ENCODE measurements at regions not wholly inside any gene's neighbourhood (a gene's known extent, or its start where the extent isn't known, plus 50 kb on each side); places are given as distances from the start of the nearest gene placed in this dataset.

GRCh38 chr1:22223176-22223575 lies 80.3 kb upstream of the WNT4 start:
- H3K4me3 ChIP-seq (replicated peaks in 1 of 3; ENCODE audit: insufficient read depth in 1 of 3, low read depth in 1 of 3, low read length in 3 of 3) = no peak overlapping the region
- no peak overlapping the region for H3K9ac ChIP-seq (replicated peaks; ENCODE audit: extremely low read depth, insufficient read depth, low read length)
- DNase-seq (ENCODE audit: low read depth, low spot score) (no peak), FAIRE-seq (no peak)
- H2AFZ ChIP-seq (ENCODE audit: low read depth, low read length) = no peak overlapping the region
- H3K79me2 ChIP-seq (ENCODE audit: control insufficient read depth, insufficient read depth, low read length) = no peaks in the 10 kb centered on the region
- no peaks in the 10 kb centered on the region for H4K20me1 ChIP-seq (replicated peaks; ENCODE audit: control insufficient read depth, extremely low read depth, insufficient read depth, low read length)
- H3K4me1 ChIP-seq (ENCODE audit: control insufficient read depth, extremely low read depth, insufficient read depth, low read length) = no peaks in the 10 kb centered on the region
- H3K36me3 ChIP-seq (ENCODE audit: control insufficient read depth in 2 of 2, extremely low read depth in 1 of 2, insufficient read depth in 2 of 2, low read length in 2 of 2) = no peaks in the 10 kb centered on the region
- ChIA-PET POLR2A (no interaction called here), CTCF (no interaction called here)
- intact Hi-C loops (cut with micrococcal nuclease) = no loop called here
- dilution Hi-C loops (cut with MboI; ENCODE audit: extremely low pct_ligation_motif_present, low sequenced_read_pairs) = no loop called here
- TF ChIP-seq POLR2AphosphoS5 (IDR thresholded peaks at IDR 0.05; ENCODE audit: insufficient read depth, low read depth, low read length) = no peak
- no peak for TF ChIP-seq MAX (IDR thresholded peaks at IDR 0.05; ENCODE audit: insufficient read depth, insufficient read length)
- no peak for TF ChIP-seq CTCF (IDR thresholded peaks at IDR 0.05; ENCODE audit: extremely low read depth in 1 of 2, insufficient read depth in 1 of 2, low read depth in 1 of 2, low read length in 2 of 2)
- H3K27ac ChIP-seq (ENCODE audit: insufficient read depth, low read depth, low read length) = no peak overlapping the region
- H3K9me1 ChIP-seq (replicated peaks; ENCODE audit: control insufficient read depth, extremely low read depth, insufficient read depth, low read length) = no peaks in the 10 kb centered on the region
- H3K27me3 ChIP-seq (ENCODE audit: control insufficient read depth in 2 of 2, insufficient read depth in 2 of 2, low read length in 2 of 2) = no peaks in the 10 kb centered on the region
- no TSS peak for BruUV-seq (replicated peaks)
- no peaks in the 10 kb centered on the region for H3K9me3 ChIP-seq (replicated peaks; ENCODE audit: control insufficient read depth, insufficient read depth, low read length)
- no peak overlapping the region for H3K4me2 ChIP-seq (ENCODE audit: insufficient read depth, low read length)

GRCh38 chr1:22224091-22224490 lies 81.2 kb upstream of the WNT4 start:
- Histone ChIP-seq H3K4me2 (ENCODE audit: insufficient read depth, low read length) (no peak overlapping the region), H3K4me1 (ENCODE audit: control insufficient read depth, extremely low read depth, insufficient read depth, low read length) (no peaks in the 10 kb centered on the region), H3K27ac (ENCODE audit: insufficient read depth, low read depth, low read length) (no peak overlapping the region), H3K9ac (replicated peaks; ENCODE audit: extremely low read depth, insufficient read depth, low read length) (no peak overlapping the region), H2AFZ (ENCODE audit: low read depth, low read length) (no peak overlapping the region), H3K27me3 (ENCODE audit: control insufficient read depth in 2 of 2, insufficient read depth in 2 of 2, low read length in 2 of 2) (no peaks in the 10 kb centered on the region), H3K9me1 (replicated peaks; ENCODE audit: control insufficient read depth, extremely low read depth, insufficient read depth, low read length) (no peaks in the 10 kb centered on the region), H3K4me3 (replicated peaks in 1 of 3; ENCODE audit: insufficient read depth in 1 of 3, low read depth in 1 of 3, low read length in 3 of 3) (no peak overlapping the region), H3K9me3 (replicated peaks; ENCODE audit: control insufficient read depth, insufficient read depth, low read length) (no peaks in the 10 kb centered on the region), H4K20me1 (replicated peaks; ENCODE audit: control insufficient read depth, extremely low read depth, insufficient read depth, low read length) (no peaks in the 10 kb centered on the region), H3K36me3 (ENCODE audit: control insufficient read depth in 2 of 2, extremely low read depth in 1 of 2, insufficient read depth in 2 of 2, low read length in 2 of 2) (no peaks in the 10 kb centered on the region), H3K79me2 (ENCODE audit: control insufficient read depth, insufficient read depth, low read length) (no peaks in the 10 kb centered on the region)
- intact Hi-C loops (cut with micrococcal nuclease) (no loop called here), dilution Hi-C loops (cut with MboI; ENCODE audit: extremely low pct_ligation_motif_present, low sequenced_read_pairs) (no loop called here)
- no peak for DNase-seq (ENCODE audit: low read depth, low spot score)
- POLR2A ChIA-PET = no interaction called here
- CTCF ChIA-PET = no interaction called here
- FAIRE-seq = no peak
- TF ChIP-seq FOS (IDR thresholded peaks at IDR 0.05; ENCODE audit: borderline replicate concordance, insufficient read depth, low read length) (no peak), MAX (IDR thresholded peaks at IDR 0.05; ENCODE audit: insufficient read depth, insufficient read length) (no peak), MYC (IDR thresholded peaks at IDR 0.05; ENCODE audit: low read depth, low read length) (no peak), EZH2 (IDR thresholded peaks at IDR 0.05; ENCODE audit: borderline replicate concordance, low read depth, low read length, severe bottlenecking) (no peak), JUN (IDR thresholded peaks at IDR 0.05; ENCODE audit: borderline replicate concordance, insufficient read depth, insufficient read length, low read depth) (no peak), GATA2 (IDR thresholded peaks at IDR 0.05; ENCODE audit: insufficient read depth, insufficient read length, low read depth, low read length) (no peak)
- BruUV-seq (replicated peaks) = no TSS peak

Measured in endothelial cell of umbilical vein (primary cell).